H9 (cell line): ENCODE measurements at regions not wholly inside any gene's neighbourhood (a gene's known extent, or its start where the extent isn't known, plus 50 kb on each side); places are given as distances from the start of the nearest gene placed in this dataset.

Experiments
- DNase-seq: peaks from one replicate; pipeline ENCODE4 v3.0.0-alpha.2; 2017
- H2AFZ ChIP-seq: one replicate; pipeline ENCODE4 v1.6.1; 2013; ENCODE audit warnings: mild to moderate bottlenecking, low read length, control low read depth, moderate library complexity
- H2AK5ac ChIP-seq: 2 replicates; pipeline ENCODE4 v1.6.1; 2013; ENCODE audit warnings: low read length, control low read depth, mixed read lengths; ENCODE audit not compliant: insufficient read length
- H2BK120ac ChIP-seq: one replicate; pipeline ENCODE4 v1.6.1; 2013; ENCODE audit warnings: low read depth, mild to moderate bottlenecking, low read length, control low read depth, inconsistent platforms; ENCODE audit not compliant: poor library complexity, severe bottlenecking
- H2BK12ac ChIP-seq: 2 replicates; pipeline ENCODE4 v1.6.1; 2013; ENCODE audit warnings: low read length, control low read depth, mixed read lengths, low read depth; ENCODE audit not compliant: insufficient read length
- H2BK15ac ChIP-seq: 2 replicates; pipeline ENCODE4 v1.6.1; 2013; ENCODE audit warnings: low read depth, low read length, control low read depth
- H2BK20ac ChIP-seq: one replicate; pipeline ENCODE4 v1.6.1; 2013; ENCODE audit warnings: low read depth, mild to moderate bottlenecking, low read length, control low read depth, inconsistent platforms; ENCODE audit not compliant: poor library complexity, severe bottlenecking
- H2BK5ac ChIP-seq: 2 replicates; pipeline ENCODE4 v1.6.1; 2013; ENCODE audit warnings: low read length, control low read depth, mixed read lengths; ENCODE audit not compliant: insufficient read length
- H3K14ac ChIP-seq: 2 replicates; pipeline ENCODE4 v1.6.1; 2013; ENCODE audit warnings: low read length, control low read depth; ENCODE audit not compliant: insufficient read depth
- H3K18ac ChIP-seq: 2 replicates; pipeline ENCODE4 v1.6.1; 2013; ENCODE audit warnings: low read depth, mild to moderate bottlenecking, mixed read lengths, low read length, control low read depth; ENCODE audit not compliant: insufficient read length
- H3K23ac ChIP-seq: 2 replicates; pipeline ENCODE4 v1.6.1; 2013; ENCODE audit warnings: low read length, control low read depth, mixed read lengths, low read depth; ENCODE audit not compliant: insufficient read length
- H3K23me2 ChIP-seq: 2 replicates; pipeline ENCODE4 v1.6.1; 2013; ENCODE audit warnings: low read depth, mild to moderate bottlenecking, mixed read lengths, low read length, control low read depth; ENCODE audit not compliant: insufficient read length, poor library complexity, severe bottlenecking
- H3K27ac ChIP-seq: 2 replicates; pipeline ENCODE4 v1.5.1; 2013; ENCODE audit warnings: low read length, control low read depth, mixed read lengths, low read depth; ENCODE audit not compliant: insufficient read length
- H3K27me3 ChIP-seq: 2 replicates; pipeline ENCODE4 v1.6.1; 2013; ENCODE audit warnings: low read length, control low read depth, inconsistent platforms; ENCODE audit not compliant: insufficient read depth
- H3K4ac ChIP-seq: 2 replicates; pipeline ENCODE4 v1.6.1; 2013; ENCODE audit warnings: low read depth, mild to moderate bottlenecking, control low read depth, inconsistent platforms, low read length, moderate library complexity
- H3K4me1 ChIP-seq: 2 replicates; pipeline ENCODE4 v1.6.1; 2013; ENCODE audit warnings: low read length, control low read depth, inconsistent platforms; ENCODE audit not compliant: insufficient read depth
- H3K4me2 ChIP-seq: 2 replicates; pipeline ENCODE4 v1.6.1; 2013; ENCODE audit warnings: low read length, control low read depth, mixed read lengths; ENCODE audit not compliant: insufficient read length, insufficient read depth
- H3K56ac ChIP-seq: 2 replicates; pipeline ENCODE4 v1.6.1; 2013; ENCODE audit warnings: low read depth, mild to moderate bottlenecking, mixed read lengths, low read length, control low read depth; ENCODE audit not compliant: insufficient read length
- H3K79me1 ChIP-seq: 2 replicates; pipeline ENCODE4 v1.6.1; 2013; ENCODE audit warnings: low read depth, mild to moderate bottlenecking, moderate library complexity, low read length, control low read depth, inconsistent platforms; ENCODE audit not compliant: insufficient read depth, poor library complexity, severe bottlenecking
- H3K79me2 ChIP-seq: 2 replicates; pipeline ENCODE4 v1.6.1; 2013; ENCODE audit warnings: low read length, control low read depth, inconsistent platforms; ENCODE audit not compliant: insufficient read depth
- H3K9ac ChIP-seq: 2 replicates; pipeline ENCODE4 v1.6.1; 2013; ENCODE audit warnings: low read length, control low read depth, mixed read lengths; ENCODE audit not compliant: insufficient read length; ENCODE audit errors: extremely low read depth
- H3K9me3 ChIP-seq: one replicate; pipeline ENCODE4 v1.6.1; 2013; ENCODE audit warnings: low read depth, low read length, inconsistent platforms; ENCODE audit not compliant: control insufficient read depth
- H3T11ph ChIP-seq: one replicate; pipeline ENCODE4 v1.6.1; 2013; ENCODE audit warnings: mild to moderate bottlenecking, low read length, control low read depth, inconsistent platforms
- H4K20me1 ChIP-seq: one replicate; pipeline ENCODE4 v1.6.1; 2013; ENCODE audit not compliant: control insufficient read depth, insufficient read length, insufficient read depth
- H4K5ac ChIP-seq: 2 replicates; pipeline ENCODE4 v1.6.1; 2013; ENCODE audit warnings: low read depth, mild to moderate bottlenecking, mixed read lengths, low read length, control low read depth; ENCODE audit not compliant: insufficient read length
- H4K8ac ChIP-seq: replicated peaks from 2 replicates; pipeline ENCODE4 v1.6.1; 2013; ENCODE audit warnings: low read length, control low read depth, mixed read lengths, low read depth; ENCODE audit not compliant: insufficient read length
- H4K91ac ChIP-seq: 2 replicates; pipeline ENCODE4 v1.6.1; 2013; ENCODE audit warnings: low read depth, mild to moderate bottlenecking, moderate library complexity, mixed read lengths, low read length, control low read depth; ENCODE audit not compliant: insufficient read length
- H3K27ac Mint-ChIP-seq, 3 experiments: 2 replicates in 2 of 3; 3 replicates in 1 of 3; pipeline ENCODE4 v1.8.0; 2020 to 2021; ENCODE audit warnings: mixed read lengths in 3 of 3, mild to moderate bottlenecking in 1 of 3, moderate library complexity in 1 of 3
- H3K27me3 Mint-ChIP-seq: 2 replicates; pipeline ENCODE4 v1.8.0; 2021; ENCODE audit warnings: low read depth, mild to moderate bottlenecking, moderate library complexity, mixed read lengths
- H3K36me3 Mint-ChIP-seq, 3 experiments: 2 replicates in 2 of 3; 3 replicates in 1 of 3; pipeline ENCODE4 v1.8.0; 2020 to 2021; ENCODE audit warnings: low read depth in 3 of 3, mixed read lengths in 3 of 3; ENCODE audit not compliant: insufficient read depth in 1 of 3
- H3K4me1 Mint-ChIP-seq, 2 experiments: 2 replicates each; pipeline ENCODE4 v1.8.0; 2020; ENCODE audit warnings: mixed read lengths in 2 of 2
- H3K4me3 Mint-ChIP-seq, 2 experiments: 2 replicates in 1 of 2; 3 replicates in 1 of 2; pipeline ENCODE4 v1.8.0; 2020 to 2021; ENCODE audit warnings: mild to moderate bottlenecking in 2 of 2, mixed read lengths in 2 of 2, moderate library complexity in 1 of 2
- H3K9me3 Mint-ChIP-seq, 2 experiments: 2 replicates in 1 of 2; 3 replicates in 1 of 2; pipeline ENCODE4 v1.8.0; 2020; ENCODE audit warnings: mild to moderate bottlenecking in 2 of 2, mixed read lengths in 2 of 2, moderate library complexity in 1 of 2
- WGBS: extraction: QIAGEN DNeasy Blood & Tissue Kit; methylation state at CpG from one replicate; pipeline ENCODE4 v1.1.7; 2013; ENCODE audit warnings: missing lambda C conversion rate, low lambda C conversion rate, mixed read lengths; ENCODE audit not compliant: insufficient read length; ENCODE audit errors: extremely low coverage; 5-methylcytosine and 5-hydroxymethylcytosine counted together
- TF ChIP-seq, protein P1 (sequence below): fragments of 200-600 bp; sonication (generic); conservative IDR thresholded peaks from 3 replicates; pipeline ENCODE4 v1.8.0; 2021; ENCODE audit warnings: antibody characterized with exemption, mild to moderate bottlenecking

DNA sequence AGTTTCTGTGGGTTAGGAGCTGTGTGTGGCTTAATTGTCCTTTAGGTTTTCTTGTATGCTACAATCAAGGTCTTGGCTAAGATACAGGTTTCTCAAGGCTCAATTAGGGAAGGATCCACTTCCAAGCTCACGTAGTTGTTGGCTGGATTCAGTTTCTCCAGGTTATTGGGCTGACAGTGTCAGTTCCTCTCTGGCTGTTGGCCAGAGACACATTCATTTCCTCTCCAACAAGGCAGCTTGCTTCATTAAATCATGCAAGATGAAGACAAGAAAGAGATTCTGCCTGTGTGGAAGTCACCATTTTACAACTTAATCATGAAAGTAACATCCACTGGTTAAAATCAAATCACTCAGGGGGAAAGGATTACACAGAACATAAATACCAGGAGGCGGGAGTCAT lies 275.7 kb upstream of the KIF2A start:
- Histone ChIP-seq H2BK5ac (no peak overlapping the region), H3K18ac (no peak overlapping the region), H3K4me2 (no peak overlapping the region), H4K5ac (no peak overlapping the region), H3K27ac (no peak overlapping the region), H3K23me2 (no peaks in the 10 kb centered on the region), H3K79me1 (no peaks in the 10 kb centered on the region), H3K79me2 (no peaks in the 10 kb centered on the region), H3K9me3 (no peaks in the 10 kb centered on the region), H3K4ac (no peak overlapping the region), H4K91ac (no peak overlapping the region), H4K20me1 (no peaks in the 10 kb centered on the region), H3K23ac (no peak overlapping the region), H3K14ac (no peak overlapping the region), H2BK20ac (no peak overlapping the region), H2BK120ac (no peak overlapping the region), H3K27me3 (no peaks in the 10 kb centered on the region), H2BK12ac (no peak overlapping the region), H4K8ac (no peak overlapping the region), H3K4me1 (no peaks in the 10 kb centered on the region), H2BK15ac (no peak overlapping the region), H3K56ac (no peak overlapping the region), H3K9ac (no peak overlapping the region), H3T11ph (no peak overlapping the region), H2AFZ (no peak overlapping the region), H2AK5ac (no peak overlapping the region)
- no peaks in the 10 kb centered on the region for H3K27me3 Mint-ChIP-seq
- H3K4me3 Mint-ChIP-seq, result no peak overlapping the region
- 0 out of 4 replicates have a peak, but pooled peaks cover 0 to 4% of the 10 kb centered on the region in 2 experiments for H3K4me1 Mint-ChIP-seq
- DNase-seq, result no peak
- peaks cover 7 to 19% (median 8%) of the 10 kb centered on the region in 3 experiments; a peak in 6 of 7 replicates for H3K36me3 Mint-ChIP-seq
- WGBS, result no CpG with 5 or more reads among the region's 2 CpGs
- no peak overlapping the region for H3K27ac Mint-ChIP-seq
- H3K9me3 Mint-ChIP-seq, result peaks cover 15 to 16% of the 10 kb centered on the region in 2 experiments
- TF ChIP-seq, protein P1, sequence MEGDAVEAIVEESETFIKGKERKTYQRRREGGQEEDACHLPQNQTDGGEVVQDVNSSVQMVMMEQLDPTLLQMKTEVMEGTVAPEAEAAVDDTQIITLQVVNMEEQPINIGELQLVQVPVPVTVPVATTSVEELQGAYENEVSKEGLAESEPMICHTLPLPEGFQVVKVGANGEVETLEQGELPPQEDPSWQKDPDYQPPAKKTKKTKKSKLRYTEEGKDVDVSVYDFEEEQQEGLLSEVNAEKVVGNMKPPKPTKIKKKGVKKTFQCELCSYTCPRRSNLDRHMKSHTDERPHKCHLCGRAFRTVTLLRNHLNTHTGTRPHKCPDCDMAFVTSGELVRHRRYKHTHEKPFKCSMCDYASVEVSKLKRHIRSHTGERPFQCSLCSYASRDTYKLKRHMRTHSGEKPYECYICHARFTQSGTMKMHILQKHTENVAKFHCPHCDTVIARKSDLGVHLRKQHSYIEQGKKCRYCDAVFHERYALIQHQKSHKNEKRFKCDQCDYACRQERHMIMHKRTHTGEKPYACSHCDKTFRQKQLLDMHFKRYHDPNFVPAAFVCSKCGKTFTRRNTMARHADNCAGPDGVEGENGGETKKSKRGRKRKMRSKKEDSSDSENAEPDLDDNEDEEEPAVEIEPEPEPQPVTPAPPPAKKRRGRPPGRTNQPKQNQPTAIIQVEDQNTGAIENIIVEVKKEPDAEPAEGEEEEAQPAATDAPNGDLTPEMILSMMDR, result no peak
